ENCODE measurements at regions not wholly inside any gene's neighbourhood (a gene's known extent, or its start where the extent isn't known, plus 50 kb on each side); places are given as distances from the start of the nearest gene placed in this dataset.
A peak's percentile ranks its signal among the peaks of the same experiment; 100 is the strongest.
"Not testable (repeated sequence)": the region's sequence is repeated elsewhere in the genome, so short reads cannot be mapped to it uniquely, and the experiment has no call there.

GRCh38 chr4:9547470-9547869 is 103.3 kb downstream of the DEFB131A start:
- H4K5ac ChIP-seq (ENCODE audit: low read length); H3K4me2 ChIP-seq (ENCODE audit: low read length); H3K56ac ChIP-seq (ENCODE audit: low read length); H2BK15ac ChIP-seq (replicated peaks; ENCODE audit: low read depth); H4K8ac ChIP-seq (ENCODE audit: low read depth, low read length); DNase-seq; H3K23ac ChIP-seq (ENCODE audit: low read length); H3K27me3 ChIP-seq (ENCODE audit: insufficient read depth, low read length, poor library complexity); H3K27ac ChIP-seq (ENCODE audit: low read depth, low read length); H2BK120ac ChIP-seq (ENCODE audit: low read depth, low read length); H3K18ac ChIP-seq (ENCODE audit: low read length); H3K9ac ChIP-seq (ENCODE audit: low read length); H3K79me1 ChIP-seq (ENCODE audit: low read length); H3K36me3 ChIP-seq (ENCODE audit: control insufficient read depth, insufficient read depth, low read length); H3K4me1 ChIP-seq (ENCODE audit: control insufficient read depth, low read depth, low read length); H3K4ac ChIP-seq (ENCODE audit: low read depth, low read length); H3K79me2 ChIP-seq (ENCODE audit: control insufficient read depth, insufficient read depth, low read length); H2AK5ac ChIP-seq (ENCODE audit: low read length); H3K4me3 ChIP-seq (ENCODE audit: low read length); H2BK5ac ChIP-seq (ENCODE audit: low read length): not testable (repeated sequence)
- no CpG with 5 or more reads among the region's 6 CpGs for WGBS (ENCODE audit: extremely low coverage, insufficient coverage, low lambda C conversion rate)

GRCh38 chr4:9556076-9556475 is 111.9 kb downstream of the DEFB131A start:
- H4K8ac ChIP-seq (ENCODE audit: low read depth, low read length); H3K36me3 ChIP-seq (ENCODE audit: control insufficient read depth, insufficient read depth, low read length); H3K79me1 ChIP-seq (ENCODE audit: low read length); H3K4ac ChIP-seq (ENCODE audit: low read depth, low read length); H3K4me3 ChIP-seq (ENCODE audit: low read length); H3K23ac ChIP-seq (ENCODE audit: low read length); H2AK5ac ChIP-seq (ENCODE audit: low read length); DNase-seq; H3K27ac ChIP-seq (ENCODE audit: low read depth, low read length); H2BK120ac ChIP-seq (ENCODE audit: low read depth, low read length); H3K56ac ChIP-seq (ENCODE audit: low read length); H3K79me2 ChIP-seq (ENCODE audit: control insufficient read depth, insufficient read depth, low read length); H3K9ac ChIP-seq (ENCODE audit: low read length); H3K4me2 ChIP-seq (ENCODE audit: low read length); H2BK15ac ChIP-seq (replicated peaks; ENCODE audit: low read depth); H3K18ac ChIP-seq (ENCODE audit: low read length); H4K5ac ChIP-seq (ENCODE audit: low read length); H2BK5ac ChIP-seq (ENCODE audit: low read length); H3K4me1 ChIP-seq (ENCODE audit: control insufficient read depth, low read depth, low read length); H3K27me3 ChIP-seq (ENCODE audit: insufficient read depth, low read length, poor library complexity): not testable (repeated sequence)
- no CpG with 5 or more reads among the region's 6 CpGs for WGBS (ENCODE audit: extremely low coverage, insufficient coverage, low lambda C conversion rate)

GRCh38 chr4:9577869-9578268 is 133.7 kb downstream of the DEFB131A start:
- H3K27ac ChIP-seq (ENCODE audit: low read depth, low read length); H3K18ac ChIP-seq (ENCODE audit: low read length); H2BK5ac ChIP-seq (ENCODE audit: low read length); H2BK120ac ChIP-seq (ENCODE audit: low read depth, low read length); H4K5ac ChIP-seq (ENCODE audit: low read length); H3K4me2 ChIP-seq (ENCODE audit: low read length); H3K79me2 ChIP-seq (ENCODE audit: control insufficient read depth, insufficient read depth, low read length); H3K9ac ChIP-seq (ENCODE audit: low read length); H3K56ac ChIP-seq (ENCODE audit: low read length); H3K4me3 ChIP-seq (ENCODE audit: low read length); H3K23ac ChIP-seq (ENCODE audit: low read length); H3K27me3 ChIP-seq (ENCODE audit: insufficient read depth, low read length, poor library complexity); H3K4me1 ChIP-seq (ENCODE audit: control insufficient read depth, low read depth, low read length); H3K79me1 ChIP-seq (ENCODE audit: low read length); H3K4ac ChIP-seq (ENCODE audit: low read depth, low read length); H2AK5ac ChIP-seq (ENCODE audit: low read length); H4K8ac ChIP-seq (ENCODE audit: low read depth, low read length); H3K36me3 ChIP-seq (ENCODE audit: control insufficient read depth, insufficient read depth, low read length); H2BK15ac ChIP-seq (replicated peaks; ENCODE audit: low read depth): not testable (repeated sequence)
- DNase-seq = peak; percentile 26
- no CpG with 5 or more reads among the region's 3 CpGs for WGBS (ENCODE audit: extremely low coverage, insufficient coverage, low lambda C conversion rate)

GRCh38 chr4:9582880-9583279 is 138.7 kb downstream of the DEFB131A start:
- H2AK5ac ChIP-seq (ENCODE audit: low read length); H4K8ac ChIP-seq (ENCODE audit: low read depth, low read length); H3K79me1 ChIP-seq (ENCODE audit: low read length); H3K4me2 ChIP-seq (ENCODE audit: low read length); DNase-seq; H3K56ac ChIP-seq (ENCODE audit: low read length); H3K4ac ChIP-seq (ENCODE audit: low read depth, low read length); H3K9ac ChIP-seq (ENCODE audit: low read length); H3K27me3 ChIP-seq (ENCODE audit: insufficient read depth, low read length, poor library complexity); H3K4me3 ChIP-seq (ENCODE audit: low read length); H2BK5ac ChIP-seq (ENCODE audit: low read length); H3K27ac ChIP-seq (ENCODE audit: low read depth, low read length); H2BK15ac ChIP-seq (replicated peaks; ENCODE audit: low read depth); H3K79me2 ChIP-seq (ENCODE audit: control insufficient read depth, insufficient read depth, low read length); H3K4me1 ChIP-seq (ENCODE audit: control insufficient read depth, low read depth, low read length); H3K23ac ChIP-seq (ENCODE audit: low read length); H3K36me3 ChIP-seq (ENCODE audit: control insufficient read depth, insufficient read depth, low read length); H4K5ac ChIP-seq (ENCODE audit: low read length); H2BK120ac ChIP-seq (ENCODE audit: low read depth, low read length); H3K18ac ChIP-seq (ENCODE audit: low read length): not testable (repeated sequence)
- WGBS (ENCODE audit: extremely low coverage, insufficient coverage, low lambda C conversion rate) = no CpG with 5 or more reads among the region's 5 CpGs

- WGBS (ENCODE audit: extremely low coverage, insufficient coverage, low lambda C conversion rate) = no CpG with 5 or more reads among the region's 1 CpG
These were observed 147.8 kb downstream of the DEFB131A start for GRCh38 chr4:9592010-9592409.

GRCh38 chr4:9594948-9595347 is 150.7 kb downstream of the DEFB131A start:
- Histone ChIP-seq H3K18ac (ENCODE audit: low read length) (no peak overlapping the region), H4K8ac (ENCODE audit: low read depth, low read length) (no peak overlapping the region), H3K36me3 (ENCODE audit: control insufficient read depth, insufficient read depth, low read length) (no peaks in the 10 kb centered on the region), H2BK15ac (replicated peaks; ENCODE audit: low read depth) (no peak overlapping the region), H3K4ac (ENCODE audit: low read depth, low read length) (no peak overlapping the region), H2BK120ac (ENCODE audit: low read depth, low read length) (no peak overlapping the region), H3K79me1 (ENCODE audit: low read length) (no peaks in the 10 kb centered on the region), H4K5ac (ENCODE audit: low read length) (no peak overlapping the region), H3K79me2 (ENCODE audit: control insufficient read depth, insufficient read depth, low read length) (no peaks in the 10 kb centered on the region), H3K4me3 (ENCODE audit: low read length) (no peak overlapping the region), H3K27ac (ENCODE audit: low read depth, low read length) (no peak overlapping the region), H3K56ac (ENCODE audit: low read length) (no peak overlapping the region), H2BK5ac (ENCODE audit: low read length) (no peak overlapping the region), H3K23ac (ENCODE audit: low read length) (no peak overlapping the region), H3K9ac (ENCODE audit: low read length) (no peak overlapping the region), H2AK5ac (ENCODE audit: low read length) (no peak overlapping the region), H3K27me3 (ENCODE audit: insufficient read depth, low read length, poor library complexity) (no peaks in the 10 kb centered on the region), H3K4me1 (ENCODE audit: control insufficient read depth, low read depth, low read length) (peaks cover 3% of the 10 kb centered on the region), H3K4me2 (ENCODE audit: low read length) (no peak overlapping the region)
- WGBS (ENCODE audit: extremely low coverage, insufficient coverage, low lambda C conversion rate) = no CpG with 5 or more reads among the region's 1 CpG
- no peak for DNase-seq

More at GRCh38 chr4:9592010-9592409, 147.8 kb downstream of the DEFB131A start:
- Histone ChIP-seq H3K79me1 (ENCODE audit: low read length) (no peaks in the 10 kb centered on the region), H3K9ac (ENCODE audit: low read length) (no peak overlapping the region), H3K4ac (ENCODE audit: low read depth, low read length) (no peak overlapping the region), H2BK120ac (ENCODE audit: low read depth, low read length) (no peak overlapping the region), H3K23ac (ENCODE audit: low read length) (no peak overlapping the region), H3K56ac (ENCODE audit: low read length) (no peak overlapping the region), H3K18ac (ENCODE audit: low read length) (no peak overlapping the region), H3K36me3 (ENCODE audit: control insufficient read depth, insufficient read depth, low read length) (no peaks in the 10 kb centered on the region), H4K8ac (ENCODE audit: low read depth, low read length) (no peak overlapping the region), H2AK5ac (ENCODE audit: low read length) (no peak overlapping the region), H3K79me2 (ENCODE audit: control insufficient read depth, insufficient read depth, low read length) (no peaks in the 10 kb centered on the region), H2BK15ac (replicated peaks; ENCODE audit: low read depth) (no peak overlapping the region), H3K27ac (ENCODE audit: low read depth, low read length) (no peak overlapping the region), H3K4me2 (ENCODE audit: low read length) (no peak overlapping the region), H3K4me1 (ENCODE audit: control insufficient read depth, low read depth, low read length) (no peaks in the 10 kb centered on the region), H3K27me3 (ENCODE audit: insufficient read depth, low read length, poor library complexity) (no peaks in the 10 kb centered on the region), H3K4me3 (ENCODE audit: low read length) (no peak overlapping the region), H4K5ac (ENCODE audit: low read length) (no peak overlapping the region), H2BK5ac (ENCODE audit: low read length) (no peak overlapping the region)
- DNase-seq = no peak

Measured in mesendoderm (in vitro differentiated cells).